GM19035 (cell line): ENCODE measurements at regions not wholly inside any gene's neighbourhood (a gene's known extent, or its start where the extent isn't known, plus 50 kb on each side); places are given as distances from the start of the nearest gene placed in this dataset.
"Not testable (repeated sequence)": the region's sequence is repeated elsewhere in the genome, so short reads cannot be mapped to it uniquely, and the experiment has no call there.

ENCODE experiments used
- ATAC-seq: cut with Tn5 transposase; IDR thresholded peaks from one replicate; pipeline ENCODE4 v1.9.1; 2021; ENCODE audit not compliant: unreplicated experiment

GRCh38 chr14:88929656-88930436 lies 105.4 kb downstream of the TTC8 start:
- no peak for ATAC-seq

- no peak for ATAC-seq
These were observed 107.1 kb downstream of the TTC8 start for GRCh38 chr14:88931321-88932110.

- no peak for ATAC-seq
These were observed 108.7 kb downstream of the TTC8 start for GRCh38 chr14:88933191-88933590.

- ATAC-seq: no peak
These were observed 109.9 kb downstream of the TTC8 start for GRCh38 chr14:88934351-88934806.

- ATAC-seq: no peak
These were observed 110.6 kb downstream of the TTC8 start for GRCh38 chr14:88935083-88935482.

- ATAC-seq: no peak
These were observed 113.3 kb downstream of the TTC8 start for GRCh38 chr14:88937706-88938105.

GRCh38 chr14:88940671-88941070 lies 116.2 kb downstream of the TTC8 start:
- ATAC-seq: no peak

GRCh38 chr14:88941414-88941813 lies 117.0 kb downstream of the TTC8 start:
- ATAC-seq: no peak

- ATAC-seq: no peak
These were observed 123.5 kb downstream of the TTC8 start for GRCh38 chr14:88947646-88948598.

GRCh38 chr14:88950069-88950468 lies 125.6 kb downstream of the TTC8 start:
- no peak for ATAC-seq

- ATAC-seq: no peak
These were observed 126.9 kb downstream of the TTC8 start for GRCh38 chr14:88951370-88951769.

GRCh38 chr14:88952901-88953300 lies 128.4 kb downstream of the TTC8 start:
- ATAC-seq: no peak

- no peak for ATAC-seq
These were observed 131.0 kb downstream of the TTC8 start for GRCh38 chr14:88955455-88955854.

- ATAC-seq: no peak
These were observed 136.0 kb downstream of the TTC8 start for GRCh38 chr14:88960496-88960895.

- no peak for ATAC-seq
These were observed 136.8 kb downstream of the TTC8 start for GRCh38 chr14:88961214-88961613.

GRCh38 chr14:88962356-88962755 lies 137.9 kb downstream of the TTC8 start:
- no peak for ATAC-seq

GRCh38 chr14:88967299-88967698 lies 142.8 kb downstream of the TTC8 start:
- ATAC-seq: no peak

- no peak for ATAC-seq
These were observed 150.8 kb downstream of the TTC8 start for GRCh38 chr14:88975043-88975830.

GRCh38 chr14:88975926-88976325 lies 151.5 kb downstream of the TTC8 start:
- ATAC-seq: no peak

GRCh38 chr14:88980907-88981306 lies 156.5 kb downstream of the TTC8 start:
- not testable (repeated sequence) for ATAC-seq
